ENCODE measurements at regions not wholly inside any gene's neighbourhood (a gene's known extent, or its start where the extent isn't known, plus 50 kb on each side); places are given as distances from the start of the nearest gene placed in this dataset.

DNA sequence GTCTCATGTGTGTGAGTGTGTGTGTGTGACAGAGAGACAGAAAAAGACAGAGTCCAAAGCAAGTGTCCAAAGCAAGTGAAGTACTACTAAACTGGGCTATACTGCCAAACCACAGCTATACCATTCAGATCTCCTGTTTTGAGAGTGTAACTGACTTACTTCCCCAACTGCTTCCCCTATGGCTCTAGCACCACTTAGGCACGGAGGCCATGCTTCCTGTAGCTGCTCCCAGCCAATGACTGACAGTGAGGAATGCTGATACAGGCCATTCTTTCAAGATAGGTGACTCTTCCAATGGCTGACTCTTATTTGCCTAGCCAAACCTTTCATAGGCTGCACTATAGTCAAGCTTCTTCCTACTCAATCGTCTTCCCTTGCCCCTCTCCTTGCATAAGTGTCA is 393.2 kb downstream of the BCAT1 start:
- no peak overlapping the region for H3K4ac ChIP-seq (ENCODE audit: low read depth, low read length)
- BruUV-seq (replicated peaks): no TSS peak
- dilution Hi-C loops (cut with HindIII; ENCODE audit: low sequenced_read_pairs, unreplicated experiment): no loop called here
- H4K8ac ChIP-seq (ENCODE audit: low read depth in 2 of 2, low read length in 2 of 2): no peak overlapping the region
- H3K9me1 ChIP-seq (ENCODE audit: insufficient read depth, low read length): no peaks in the 10 kb centered on the region
- peaks cover 20 to 48% of the 10 kb centered on the region in 2 experiments for H3K79me1 ChIP-seq (ENCODE audit: low read depth in 1 of 2, low read length in 2 of 2)
- 0 out of 2 replicates have a peak overlapping the region, but pooled peaks have one; percentile 35 for H3K14ac ChIP-seq (replicated peaks; ENCODE audit: low read depth, low read length)
- H3K36me3 ChIP-seq (ENCODE audit: control insufficient read depth, insufficient read depth, low read length): no peaks in the 10 kb centered on the region
- ATAC-seq (ENCODE audit: low read depth) (no peak), DNase-seq (no peak)
- intact Hi-C loops (cut with micrococcal nuclease): no loop called here
- H3K27ac ChIP-seq (ENCODE audit: insufficient read depth, low read length): no peak overlapping the region
- 83% methylated on average over 1 of the region's 2 CpGs; no CpG with 5 or more reads in 1 of the 2 experiments for WGBS, 2 experiments (ENCODE audit: extremely low coverage in 2 of 2, insufficient read length in 1 of 2)
- peak overlapping the region; percentile 43 for H2AK5ac ChIP-seq (ENCODE audit: low read depth, low read length)
- no peak overlapping the region for H2BK20ac ChIP-seq (ENCODE audit: low read depth, low read length)
- H2BK15ac ChIP-seq (ENCODE audit: low read depth, low read length): no peak overlapping the region
- H3K56ac ChIP-seq (ENCODE audit: extremely low read depth, insufficient read depth, low read length): no peak overlapping the region
- H4K20me1 ChIP-seq (ENCODE audit: insufficient read depth, low read length): peaks cover 5% of the 10 kb centered on the region; the same call in 1 of the 2 replicates
- no peak overlapping the region for H3K9ac ChIP-seq (ENCODE audit: low read depth, low read length)
- in situ Hi-C loops (cut with MboI; ENCODE audit: low sequenced_read_pairs): loop anchor here (25.0 kb wide), 1 partner anchor 443 kb away; no protein-coding TSS in a partner anchor
- H4K5ac ChIP-seq (ENCODE audit: low read depth, low read length): 0 out of 2 replicates have a peak overlapping the region, but pooled peaks have one; percentile 37
- H2AK9ac ChIP-seq (replicated peaks; ENCODE audit: low read depth, low read length, poor library complexity): no peak overlapping the region
- H3K4me1 ChIP-seq (ENCODE audit: control insufficient read depth, insufficient read depth, low read length): peaks cover 4% of the 10 kb centered on the region
- H2AFZ ChIP-seq (replicated peaks; ENCODE audit: low read length, poor library complexity): no peak overlapping the region
- CTCF ChIA-PET: no interaction called here
- no peak overlapping the region for H2BK5ac ChIP-seq (ENCODE audit: low read depth, low read length, poor library complexity, severe bottlenecking)
- no peak overlapping the region for H3K4me3 ChIP-seq (ENCODE audit: insufficient read depth, low read depth, low read length)
- POLR2A ChIA-PET (ENCODE audit: unreplicated experiment): interaction anchor here (0.6 kb wide), 1 partner anchor 71 kb away, joined by 3 read pairs; no protein-coding TSS in a partner anchor
- H3K9me3 ChIP-seq (ENCODE audit: control insufficient read depth, insufficient read depth, low read length): no peaks in the 10 kb centered on the region
- TF ChIP-seq, protein P1, sequence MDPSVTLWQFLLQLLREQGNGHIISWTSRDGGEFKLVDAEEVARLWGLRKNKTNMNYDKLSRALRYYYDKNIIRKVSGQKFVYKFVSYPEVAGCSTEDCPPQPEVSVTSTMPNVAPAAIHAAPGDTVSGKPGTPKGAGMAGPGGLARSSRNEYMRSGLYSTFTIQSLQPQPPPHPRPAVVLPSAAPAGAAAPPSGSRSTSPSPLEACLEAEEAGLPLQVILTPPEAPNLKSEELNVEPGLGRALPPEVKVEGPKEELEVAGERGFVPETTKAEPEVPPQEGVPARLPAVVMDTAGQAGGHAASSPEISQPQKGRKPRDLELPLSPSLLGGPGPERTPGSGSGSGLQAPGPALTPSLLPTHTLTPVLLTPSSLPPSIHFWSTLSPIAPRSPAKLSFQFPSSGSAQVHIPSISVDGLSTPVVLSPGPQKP (IDR thresholded peaks at IDR 0.05; ENCODE audit: borderline replicate concordance, low read depth, low read length): no peak
- TF ChIP-seq CHD1 (IDR thresholded peaks at IDR 0.05; ENCODE audit: low read depth, low read length): no peak
- TF ChIP-seq MAZ (IDR thresholded peaks at IDR 0.05; ENCODE audit: borderline replicate concordance, low read depth, low read length): no peak
- no peak overlapping the region for H3K18ac ChIP-seq (ENCODE audit: low read depth, low read length)
- H3K27me3 ChIP-seq (ENCODE audit: control insufficient read depth, insufficient read depth, low read length): no peaks in the 10 kb centered on the region
- no peak overlapping the region for H3K23ac ChIP-seq (ENCODE audit: low read depth, low read length)
- H2BK120ac ChIP-seq (ENCODE audit: low read depth, low read length): no peak overlapping the region
- H4K91ac ChIP-seq (ENCODE audit: insufficient read depth, low read depth, low read length): no peak overlapping the region
- H3K4me2 ChIP-seq (ENCODE audit: low read depth, low read length): no peak overlapping the region

Measured in IMR-90 (cell line).